Gastroesophageal sphincter (tissue), 4 donors: ENCODE measurements at regions not wholly inside any gene's neighbourhood (a gene's known extent, or its start where the extent isn't known, plus 50 kb on each side); places are given as distances from the start of the nearest gene placed in this dataset.

Experiments
- ATAC-seq: fragments of 150-250 bp; one replicate; pipeline ENCODE4 v1.9.1; 2016; ENCODE audit warnings: mild to moderate bottlenecking, moderate library complexity
- H3K27ac ChIP-seq, 4 donors: fragments of 200-600 bp; sonication (generic) in 3 of 4; 1 replicate in 3 of 4; 2 replicates in 1 of 4; pipeline ENCODE4 v1.5.1; 2016 to 2019
- H3K27me3 ChIP-seq: fragments of 200-600 bp; sonication (generic); one replicate; pipeline ENCODE4 v1.5.1; 2019
- H3K36me3 ChIP-seq, 2 donors: fragments of 200-600 bp; sonication (generic); one replicate each; pipeline ENCODE4 v1.5.1; 2019; ENCODE audit warnings: control low read depth in 1 of 2
- H3K4me1 ChIP-seq, 3 donors: fragments of 200-600 bp; sonication (generic); 1 replicate in 2 of 3; 2 replicates in 1 of 3; pipeline ENCODE4 v1.5.1; 2016 to 2019; ENCODE audit warnings: control low read depth in 2 of 3
- H3K4me3 ChIP-seq, 2 donors: fragments of 200-600 bp; sonication (generic); one replicate each; pipeline ENCODE4 v1.5.1; 2019; ENCODE audit warnings: mild to moderate bottlenecking in 1 of 2, moderate library complexity in 1 of 2
- H3K9me3 ChIP-seq, 3 donors: fragments of 200-600 bp; sonication (generic); one replicate each; pipeline ENCODE4 v1.5.1; 2017 to 2019; ENCODE audit warnings: control low read depth in 2 of 3
- CTCF ChIP-seq, 4 experiments: fragments of 200-600 bp in 2 of 4; fragments of 450-650 bp in 2 of 4; sonication (generic) in 1 of 4; IDR thresholded peaks; one replicate each; pipeline ENCODE4 v1.5.1; 2017 to 2019; ENCODE audit warnings: antibody characterized with exemption in 4 of 4, mild to moderate bottlenecking in 2 of 4, moderate library complexity in 2 of 4
- EP300 ChIP-seq: sonication (generic); formaldehyde crosslinking; IDR thresholded peaks from one replicate; pipeline ENCODE4 v1.6.1; 2017; ENCODE audit warnings: antibody characterized with exemption, mild to moderate bottlenecking
- POLR2A ChIP-seq, 2 donors: fragments of 450-650 bp; IDR thresholded peaks; one replicate each; pipeline ENCODE4 v1.6.1; 2017; ENCODE audit warnings: antibody characterized with exemption in 2 of 2, mild to moderate bottlenecking in 2 of 2, moderate library complexity in 1 of 2
- POLR2AphosphoS5 ChIP-seq: sonication (generic); formaldehyde crosslinking; IDR thresholded peaks from one replicate; pipeline ENCODE4 v1.6.1; 2017; ENCODE audit warnings: antibody characterized with exemption
- WGBS, 2 donors: methylation state at CpG; one replicate each; pipeline ENCODE4 v1.1.5; 2018; ENCODE audit warnings: low coverage in 1 of 2; 5-methylcytosine and 5-hydroxymethylcytosine counted together

- TF ChIP-seq EP300, result no peak
- no peak for TF ChIP-seq POLR2AphosphoS5
- TF ChIP-seq POLR2A (IDR thresholded peaks at IDR 0.05), result no peak
- no peak for TF ChIP-seq CTCF (IDR thresholded peaks at IDR 0.05)
- ATAC-seq, result no peak
- 70 to 76% methylated on average over 2 of the region's 2 CpGs for WGBS, 2 donors
These were observed 195.6 kb downstream of the ELAVL2 start for GRCh38 chr9:23630488-23630887.

GRCh38 chr9:23635276-23635675 is 190.8 kb downstream of the ELAVL2 start:
- ATAC-seq, result no peak
- TF ChIP-seq POLR2AphosphoS5, result no peak
- no peak for TF ChIP-seq POLR2A (IDR thresholded peaks at IDR 0.05)
- TF ChIP-seq EP300, result no peak
- TF ChIP-seq CTCF (IDR thresholded peaks at IDR 0.05), result no peak
- no peak overlapping the region for H3K4me3 ChIP-seq
- H3K9me3 ChIP-seq, result no peaks in the 10 kb centered on the region
- H3K4me1 ChIP-seq, result no peaks in the 10 kb centered on the region
- H3K27ac ChIP-seq, result no peak overlapping the region
- WGBS, 2 donors, result 91 to 100% methylated on average over 1 to 2 of the region's 2 CpGs
- H3K27me3 ChIP-seq, result no peaks in the 10 kb centered on the region
- no peaks in the 10 kb centered on the region for H3K36me3 ChIP-seq

More at GRCh38 chr9:23630488-23630887, 195.6 kb downstream of the ELAVL2 start:
- Histone ChIP-seq H3K27me3 (no peaks in the 10 kb centered on the region), H3K4me1 (no peaks in the 10 kb centered on the region), H3K4me3 (no peak overlapping the region), H3K27ac (no peak overlapping the region), H3K9me3 (no peaks in the 10 kb centered on the region), H3K36me3 (no peaks in the 10 kb centered on the region)

GRCh38 chr9:23636199-23636598 is 189.8 kb downstream of the ELAVL2 start:
- 70% methylated on average over 2 of the region's 2 CpGs for WGBS, 2 donors

GRCh38 chr9:23638011-23638410 is 188.0 kb downstream of the ELAVL2 start:
- H3K9me3 ChIP-seq, result no peaks in the 10 kb centered on the region
- ATAC-seq, result no peak
- H3K27ac ChIP-seq, result no peak overlapping the region
- no peak for TF ChIP-seq EP300
- no peak for TF ChIP-seq CTCF (IDR thresholded peaks at IDR 0.05)
- TF ChIP-seq POLR2A (IDR thresholded peaks at IDR 0.05), result no peak
- no peak for TF ChIP-seq POLR2AphosphoS5
- H3K36me3 ChIP-seq, result no peaks in the 10 kb centered on the region
- H3K27me3 ChIP-seq, result no peaks in the 10 kb centered on the region
- 86 to 88% methylated on average over 2 to 3 of the region's 3 CpGs for WGBS, 2 donors
- H3K4me1 ChIP-seq, result no peaks in the 10 kb centered on the region
- H3K4me3 ChIP-seq, result no peak overlapping the region

More at GRCh38 chr9:23636199-23636598, 189.8 kb downstream of the ELAVL2 start:
- H3K9me3 ChIP-seq, result no peaks in the 10 kb centered on the region
- no peaks in the 10 kb centered on the region for H3K27me3 ChIP-seq
- TF ChIP-seq CTCF (IDR thresholded peaks at IDR 0.05), result no peak
- no peak for TF ChIP-seq EP300
- no peak for TF ChIP-seq POLR2A (IDR thresholded peaks at IDR 0.05)
- no peak for TF ChIP-seq POLR2AphosphoS5
- H3K4me1 ChIP-seq, result no peaks in the 10 kb centered on the region
- H3K27ac ChIP-seq, result no peak overlapping the region
- H3K36me3 ChIP-seq, result no peaks in the 10 kb centered on the region
- H3K4me3 ChIP-seq, result no peak overlapping the region
- ATAC-seq, result no peak

GRCh38 chr9:23638837-23639426 is 187.1 kb downstream of the ELAVL2 start:
- H3K4me3 ChIP-seq, result no peak overlapping the region
- no peaks in the 10 kb centered on the region for H3K36me3 ChIP-seq
- H3K4me1 ChIP-seq, result no peaks in the 10 kb centered on the region
- TF ChIP-seq POLR2A (IDR thresholded peaks at IDR 0.05), result no peak
- no peak for TF ChIP-seq EP300
- no peak for TF ChIP-seq POLR2AphosphoS5
- no peak for TF ChIP-seq CTCF (IDR thresholded peaks at IDR 0.05)
- H3K9me3 ChIP-seq, result no peaks in the 10 kb centered on the region
- 39 to 73% methylated on average over 2 to 4 of the region's 4 CpGs for WGBS, 2 donors
- no peak for ATAC-seq
- no peak overlapping the region for H3K27ac ChIP-seq
- H3K27me3 ChIP-seq, result no peaks in the 10 kb centered on the region
